H9 (cell line): ENCODE measurements at regions not wholly inside any gene's neighbourhood (a gene's known extent, or its start where the extent isn't known, plus 50 kb on each side); places are given as distances from the start of the nearest gene placed in this dataset.
A peak's percentile ranks its signal among the peaks of the same experiment; 100 is the strongest.

Experiments
- DNase-seq: peaks from one replicate; pipeline ENCODE4 v3.0.0-alpha.2; 2017
- H2AFZ ChIP-seq: one replicate; pipeline ENCODE4 v1.6.1; 2013; ENCODE audit warnings: mild to moderate bottlenecking, low read length, control low read depth, moderate library complexity
- H2AK5ac ChIP-seq: 2 replicates; pipeline ENCODE4 v1.6.1; 2013; ENCODE audit warnings: low read length, control low read depth, mixed read lengths; ENCODE audit not compliant: insufficient read length
- H2BK120ac ChIP-seq: one replicate; pipeline ENCODE4 v1.6.1; 2013; ENCODE audit warnings: low read depth, mild to moderate bottlenecking, low read length, control low read depth, inconsistent platforms; ENCODE audit not compliant: poor library complexity, severe bottlenecking
- H2BK12ac ChIP-seq: 2 replicates; pipeline ENCODE4 v1.6.1; 2013; ENCODE audit warnings: low read length, control low read depth, mixed read lengths, low read depth; ENCODE audit not compliant: insufficient read length
- H2BK15ac ChIP-seq: 2 replicates; pipeline ENCODE4 v1.6.1; 2013; ENCODE audit warnings: low read depth, low read length, control low read depth
- H2BK20ac ChIP-seq: one replicate; pipeline ENCODE4 v1.6.1; 2013; ENCODE audit warnings: low read depth, mild to moderate bottlenecking, low read length, control low read depth, inconsistent platforms; ENCODE audit not compliant: poor library complexity, severe bottlenecking
- H2BK5ac ChIP-seq: 2 replicates; pipeline ENCODE4 v1.6.1; 2013; ENCODE audit warnings: low read length, control low read depth, mixed read lengths; ENCODE audit not compliant: insufficient read length
- H3K14ac ChIP-seq: 2 replicates; pipeline ENCODE4 v1.6.1; 2013; ENCODE audit warnings: low read length, control low read depth; ENCODE audit not compliant: insufficient read depth
- H3K18ac ChIP-seq: 2 replicates; pipeline ENCODE4 v1.6.1; 2013; ENCODE audit warnings: low read depth, mild to moderate bottlenecking, mixed read lengths, low read length, control low read depth; ENCODE audit not compliant: insufficient read length
- H3K23ac ChIP-seq: 2 replicates; pipeline ENCODE4 v1.6.1; 2013; ENCODE audit warnings: low read length, control low read depth, mixed read lengths, low read depth; ENCODE audit not compliant: insufficient read length
- H3K23me2 ChIP-seq: 2 replicates; pipeline ENCODE4 v1.6.1; 2013; ENCODE audit warnings: low read depth, mild to moderate bottlenecking, mixed read lengths, low read length, control low read depth; ENCODE audit not compliant: insufficient read length, poor library complexity, severe bottlenecking
- H3K27ac ChIP-seq: 2 replicates; pipeline ENCODE4 v1.5.1; 2013; ENCODE audit warnings: low read length, control low read depth, mixed read lengths, low read depth; ENCODE audit not compliant: insufficient read length
- H3K27me3 ChIP-seq: 2 replicates; pipeline ENCODE4 v1.6.1; 2013; ENCODE audit warnings: low read length, control low read depth, inconsistent platforms; ENCODE audit not compliant: insufficient read depth
- H3K4ac ChIP-seq: 2 replicates; pipeline ENCODE4 v1.6.1; 2013; ENCODE audit warnings: low read depth, mild to moderate bottlenecking, control low read depth, inconsistent platforms, low read length, moderate library complexity
- H3K4me1 ChIP-seq: 2 replicates; pipeline ENCODE4 v1.6.1; 2013; ENCODE audit warnings: low read length, control low read depth, inconsistent platforms; ENCODE audit not compliant: insufficient read depth
- H3K4me2 ChIP-seq: 2 replicates; pipeline ENCODE4 v1.6.1; 2013; ENCODE audit warnings: low read length, control low read depth, mixed read lengths; ENCODE audit not compliant: insufficient read length, insufficient read depth
- H3K56ac ChIP-seq: 2 replicates; pipeline ENCODE4 v1.6.1; 2013; ENCODE audit warnings: low read depth, mild to moderate bottlenecking, mixed read lengths, low read length, control low read depth; ENCODE audit not compliant: insufficient read length
- H3K79me1 ChIP-seq: 2 replicates; pipeline ENCODE4 v1.6.1; 2013; ENCODE audit warnings: low read depth, mild to moderate bottlenecking, moderate library complexity, low read length, control low read depth, inconsistent platforms; ENCODE audit not compliant: insufficient read depth, poor library complexity, severe bottlenecking
- H3K79me2 ChIP-seq: 2 replicates; pipeline ENCODE4 v1.6.1; 2013; ENCODE audit warnings: low read length, control low read depth, inconsistent platforms; ENCODE audit not compliant: insufficient read depth
- H3K9ac ChIP-seq: 2 replicates; pipeline ENCODE4 v1.6.1; 2013; ENCODE audit warnings: low read length, control low read depth, mixed read lengths; ENCODE audit not compliant: insufficient read length; ENCODE audit errors: extremely low read depth
- H3K9me3 ChIP-seq: one replicate; pipeline ENCODE4 v1.6.1; 2013; ENCODE audit warnings: low read depth, low read length, inconsistent platforms; ENCODE audit not compliant: control insufficient read depth
- H3T11ph ChIP-seq: one replicate; pipeline ENCODE4 v1.6.1; 2013; ENCODE audit warnings: mild to moderate bottlenecking, low read length, control low read depth, inconsistent platforms
- H4K20me1 ChIP-seq: one replicate; pipeline ENCODE4 v1.6.1; 2013; ENCODE audit not compliant: control insufficient read depth, insufficient read length, insufficient read depth
- H4K5ac ChIP-seq: 2 replicates; pipeline ENCODE4 v1.6.1; 2013; ENCODE audit warnings: low read depth, mild to moderate bottlenecking, mixed read lengths, low read length, control low read depth; ENCODE audit not compliant: insufficient read length
- H4K8ac ChIP-seq: replicated peaks from 2 replicates; pipeline ENCODE4 v1.6.1; 2013; ENCODE audit warnings: low read length, control low read depth, mixed read lengths, low read depth; ENCODE audit not compliant: insufficient read length
- H4K91ac ChIP-seq: 2 replicates; pipeline ENCODE4 v1.6.1; 2013; ENCODE audit warnings: low read depth, mild to moderate bottlenecking, moderate library complexity, mixed read lengths, low read length, control low read depth; ENCODE audit not compliant: insufficient read length
- H3K27ac Mint-ChIP-seq, 3 experiments: 2 replicates in 2 of 3; 3 replicates in 1 of 3; pipeline ENCODE4 v1.8.0; 2020 to 2021; ENCODE audit warnings: mixed read lengths in 3 of 3, mild to moderate bottlenecking in 1 of 3, moderate library complexity in 1 of 3
- H3K27me3 Mint-ChIP-seq: 2 replicates; pipeline ENCODE4 v1.8.0; 2021; ENCODE audit warnings: low read depth, mild to moderate bottlenecking, moderate library complexity, mixed read lengths
- H3K36me3 Mint-ChIP-seq, 3 experiments: 2 replicates in 2 of 3; 3 replicates in 1 of 3; pipeline ENCODE4 v1.8.0; 2020 to 2021; ENCODE audit warnings: low read depth in 3 of 3, mixed read lengths in 3 of 3; ENCODE audit not compliant: insufficient read depth in 1 of 3
- H3K4me1 Mint-ChIP-seq, 2 experiments: 2 replicates each; pipeline ENCODE4 v1.8.0; 2020; ENCODE audit warnings: mixed read lengths in 2 of 2
- H3K4me3 Mint-ChIP-seq, 2 experiments: 2 replicates in 1 of 2; 3 replicates in 1 of 2; pipeline ENCODE4 v1.8.0; 2020 to 2021; ENCODE audit warnings: mild to moderate bottlenecking in 2 of 2, mixed read lengths in 2 of 2, moderate library complexity in 1 of 2
- H3K9me3 Mint-ChIP-seq, 2 experiments: 2 replicates in 1 of 2; 3 replicates in 1 of 2; pipeline ENCODE4 v1.8.0; 2020; ENCODE audit warnings: mild to moderate bottlenecking in 2 of 2, mixed read lengths in 2 of 2, moderate library complexity in 1 of 2
- CTCF ChIP-seq: fragments of 200-600 bp; sonication (generic); conservative IDR thresholded peaks from 3 replicates; pipeline ENCODE4 v1.8.0; 2021; ENCODE audit warnings: antibody characterized with exemption, mild to moderate bottlenecking
- WGBS: extraction: QIAGEN DNeasy Blood & Tissue Kit; methylation state at CpG from one replicate; pipeline ENCODE4 v1.1.7; 2013; ENCODE audit warnings: missing lambda C conversion rate, low lambda C conversion rate, mixed read lengths; ENCODE audit not compliant: insufficient read length; ENCODE audit errors: extremely low coverage; 5-methylcytosine and 5-hydroxymethylcytosine counted together

- Histone ChIP-seq H3T11ph (no peak overlapping the region), H3K4ac (no peak overlapping the region), H3K56ac (no peak overlapping the region), H2BK5ac (no peak overlapping the region), H3K4me2 (no peak overlapping the region), H3K18ac (no peak overlapping the region), H3K27ac (no peak overlapping the region), H2BK12ac (no peak overlapping the region), H3K23ac (no peak overlapping the region), H4K20me1 (no peaks in the 10 kb centered on the region), H2BK20ac (no peak overlapping the region), H4K5ac (no peak overlapping the region), H3K23me2 (no peaks in the 10 kb centered on the region), H4K91ac (no peak overlapping the region), H3K79me1 (no peaks in the 10 kb centered on the region), H2AFZ (no peak overlapping the region), H2AK5ac (no peak overlapping the region), H3K9me3 (no peaks in the 10 kb centered on the region), H2BK15ac (no peak overlapping the region), H3K4me1 (peaks cover 2% of the 10 kb centered on the region; the same call in 1 of the 2 replicates), H3K9ac (no peak overlapping the region), H3K27me3 (no peaks in the 10 kb centered on the region), H2BK120ac (no peak overlapping the region), H4K8ac (no peak overlapping the region), H3K79me2 (no peaks in the 10 kb centered on the region), H3K14ac (no peak overlapping the region)
- no peak for TF ChIP-seq CTCF
- WGBS: no CpG with 5 or more reads among the region's 8 CpGs
- Mint-ChIP-seq H3K36me3 (no peaks in the 10 kb centered on the region), H3K9me3 (no peaks in the 10 kb centered on the region; a peak in 1 of 5 replicates), H3K27me3 (peaks cover 16% of the 10 kb centered on the region), H3K4me3 (no peak overlapping the region), H3K4me1 (peaks cover 40 to 52% of the 10 kb centered on the region in 2 experiments), H3K27ac (peak overlapping the region in 1 of 3 experiments; percentile 65; a peak in 2 of 7 replicates)
- DNase-seq: no peak
Measured at GRCh38 chr1:8212580-8213031, 105.3 kb upstream of the SLC45A1 start.
